Dendritic cell treated with granulocyte-macrophage colony-stimulating factor and Interleukin-4, amounts not matched to agents 40 ng/mL and 50 ng/mL, for 4 days (primary cell): ENCODE measurements at regions not wholly inside any gene's neighbourhood (a gene's known extent, or its start where the extent isn't known, plus 50 kb on each side); places are given as distances from the start of the nearest gene placed in this dataset.
A peak's percentile ranks its signal among the peaks of the same experiment; 100 is the strongest.
"Not testable (repeated sequence)": the region's sequence is repeated elsewhere in the genome, so short reads cannot be mapped to it uniquely, and the experiment has no call there.

ENCODE experiments used
- H3K27ac Mint-ChIP-seq: one replicate; pipeline ENCODE4 v1.8.0; 2022; ENCODE audit warnings: mild to moderate bottlenecking, mixed read lengths
- H3K27me3 Mint-ChIP-seq: one replicate; pipeline ENCODE4 v1.8.0; 2022; ENCODE audit warnings: mild to moderate bottlenecking, mixed read lengths
- H3K36me3 Mint-ChIP-seq: one replicate; pipeline ENCODE4 v1.8.0; 2022; ENCODE audit warnings: low read depth, mixed read lengths
- H3K4me1 Mint-ChIP-seq: one replicate; pipeline ENCODE4 v1.8.0; 2022; ENCODE audit warnings: low read depth, mixed read lengths
- H3K4me3 Mint-ChIP-seq: one replicate; pipeline ENCODE4 v1.8.0; 2022; ENCODE audit warnings: mild to moderate bottlenecking, moderate library complexity, mixed read lengths
- H3K9me3 Mint-ChIP-seq: one replicate; pipeline ENCODE4 v1.8.0; 2022; ENCODE audit warnings: mixed read lengths
- intact Hi-C: fragments of 100-400 bp; cut with micrococcal nuclease; formaldehyde crosslinking; loops from one replicate; pipeline ENCODE4 v1.15.0; 2022

DNA sequence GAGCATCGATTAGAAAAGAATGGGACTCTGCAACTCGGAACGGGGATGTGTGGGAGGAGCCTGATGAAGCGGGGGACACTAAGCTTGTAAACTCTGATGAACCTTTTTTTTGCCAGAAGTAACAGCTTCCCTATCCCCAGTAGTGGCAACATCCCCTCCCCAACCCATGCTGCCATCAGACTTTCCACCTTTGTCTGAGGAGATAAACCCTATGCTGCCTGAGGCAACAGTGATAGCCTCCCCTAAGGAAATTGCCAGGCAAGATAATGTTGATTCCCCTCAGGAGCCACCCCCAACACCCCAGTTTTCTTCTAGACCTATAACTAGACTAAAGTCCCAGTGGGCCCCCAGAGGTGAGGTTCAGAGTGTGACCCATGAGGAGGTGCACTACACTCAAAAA is 173.7 kb downstream of the AKR1D1 start:
- H3K36me3 Mint-ChIP-seq, result peaks cover 7% of the 10 kb centered on the region
- H3K27ac Mint-ChIP-seq, result no peak overlapping the region
- peaks cover 23% of the 10 kb centered on the region for H3K4me1 Mint-ChIP-seq
- H3K9me3 Mint-ChIP-seq, result peaks cover 23% of the 10 kb centered on the region
- intact Hi-C loops, result no loop called here
- H3K27me3 Mint-ChIP-seq, result no peaks in the 10 kb centered on the region
- H3K4me3 Mint-ChIP-seq, result no peak overlapping the region

- intact Hi-C loops, H3K27me3 Mint-ChIP-seq, H3K27ac Mint-ChIP-seq, H3K4me3 Mint-ChIP-seq, H3K36me3 Mint-ChIP-seq: not testable (repeated sequence)
- peaks cover 17% of the 10 kb centered on the region for H3K9me3 Mint-ChIP-seq
- peaks cover 12% of the 10 kb centered on the region for H3K4me1 Mint-ChIP-seq
These were observed 176.4 kb downstream of the AKR1D1 start for GRCh38 chr7:138252666-138253065.

DNA sequence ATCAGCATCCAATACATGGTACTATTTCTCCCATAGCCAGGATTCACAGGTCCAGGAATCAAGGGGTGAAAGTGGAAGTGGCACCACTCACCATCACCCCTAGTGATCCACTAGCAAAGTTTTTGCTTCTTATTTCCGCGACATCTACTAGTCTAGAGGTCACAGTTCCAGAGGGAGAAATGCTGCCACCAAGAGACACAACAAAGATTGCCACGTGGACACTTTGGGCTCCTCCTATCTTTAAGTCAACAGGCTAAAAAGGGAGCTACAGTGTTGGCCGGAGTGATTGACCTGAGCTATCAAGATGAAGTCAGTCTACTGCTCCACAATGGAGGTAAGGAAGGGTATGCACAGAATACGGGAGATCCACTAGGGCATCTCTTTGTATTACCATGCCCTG is 178.2 kb downstream of the AKR1D1 start:
- Mint-ChIP-seq H3K27ac (no peak overlapping the region), H3K36me3 (no peaks in the 10 kb centered on the region), H3K4me3 (no peak overlapping the region), H3K4me1 (peaks cover 28% of the 10 kb centered on the region), H3K9me3 (peaks cover 10% of the 10 kb centered on the region), H3K27me3 (no peaks in the 10 kb centered on the region)
- intact Hi-C loops, result no loop called here

DNA sequence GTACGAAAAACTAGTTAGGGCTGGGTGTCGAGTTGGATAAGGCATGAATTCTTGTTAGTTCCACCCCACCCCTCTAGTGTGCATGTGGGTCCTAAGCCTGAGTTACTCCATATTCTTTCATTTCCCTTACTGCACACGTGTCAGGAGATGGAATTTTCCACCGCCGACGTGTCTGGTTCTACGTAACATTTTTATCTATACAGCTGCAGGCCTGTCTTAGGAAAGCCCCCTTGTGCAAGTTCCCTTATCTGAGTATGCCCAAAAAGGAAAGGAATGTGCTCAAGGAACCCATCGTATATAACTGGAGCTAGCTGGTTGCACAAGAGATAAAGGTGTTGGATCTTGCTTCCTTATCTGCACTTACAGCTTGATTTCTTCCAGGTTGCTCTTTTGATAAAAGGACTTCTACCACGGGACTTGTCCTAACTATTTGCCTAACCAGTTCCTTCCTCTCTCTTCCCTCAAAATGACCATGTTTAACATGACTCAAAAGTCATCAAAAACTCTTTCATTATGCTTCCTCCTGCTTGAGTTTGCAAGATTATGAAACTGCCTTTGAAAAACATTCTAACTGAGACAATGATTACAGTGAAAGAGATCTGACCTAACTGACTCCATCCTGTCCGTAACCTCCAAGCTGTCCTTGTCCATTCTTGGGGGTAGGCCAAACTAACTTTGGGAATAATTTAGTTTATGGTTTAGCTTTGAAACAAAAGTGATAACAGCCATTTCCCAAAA is 181.4 kb downstream of the AKR1D1 start:
- Mint-ChIP-seq H3K36me3 (no peaks in the 10 kb centered on the region), H3K27me3 (no peaks in the 10 kb centered on the region), H3K9me3 (peaks cover 10% of the 10 kb centered on the region), H3K27ac (peak overlapping the region; percentile 91), H3K4me1 (peaks cover 32% of the 10 kb centered on the region), H3K4me3 (peak overlapping the region; percentile 18)
- intact Hi-C loops, result no loop called here

DNA sequence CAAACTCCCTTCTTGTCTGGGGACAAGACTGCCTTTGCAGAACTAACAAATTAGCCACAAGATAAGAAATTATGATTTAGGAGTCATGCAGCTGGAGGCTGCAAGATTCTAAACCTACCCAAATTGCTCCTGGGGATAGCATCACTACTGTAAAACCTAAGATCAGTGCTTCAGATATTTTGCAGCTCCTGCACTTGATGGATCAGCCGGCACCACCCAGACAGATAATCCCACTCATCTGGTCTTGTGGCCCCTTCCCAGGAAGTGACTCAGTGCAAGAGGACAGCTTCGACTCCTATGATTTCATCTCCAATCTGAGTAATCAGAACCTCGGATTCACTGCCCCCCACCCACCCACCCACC is 181.9 kb downstream of the AKR1D1 start:
- H3K4me1 Mint-ChIP-seq, result peaks cover 31% of the 10 kb centered on the region
- intact Hi-C loops, result no loop called here
- H3K36me3 Mint-ChIP-seq, result no peaks in the 10 kb centered on the region
- no peak overlapping the region for H3K4me3 Mint-ChIP-seq
- H3K27ac Mint-ChIP-seq, result peak overlapping the region; percentile 91
- peaks cover 7% of the 10 kb centered on the region for H3K9me3 Mint-ChIP-seq
- no peaks in the 10 kb centered on the region for H3K27me3 Mint-ChIP-seq

DNA sequence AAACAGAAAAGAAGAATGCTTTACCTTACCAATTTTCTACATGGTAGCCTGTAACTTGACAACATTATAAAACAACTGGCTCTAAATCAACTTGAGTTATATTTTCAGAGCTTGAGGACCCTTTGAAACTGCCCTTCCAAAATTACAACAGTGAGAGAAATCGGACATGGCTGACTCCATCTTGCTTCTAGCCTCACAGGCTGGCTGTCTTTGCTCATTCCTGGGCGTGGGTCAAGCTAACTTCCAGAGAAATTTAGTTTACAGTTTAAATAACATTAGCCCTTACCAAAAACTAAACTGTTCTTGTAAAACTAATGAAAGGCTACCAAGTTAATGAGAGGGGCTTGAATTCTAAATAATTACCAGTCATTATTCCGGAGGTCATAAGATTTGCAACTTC is 183.4 kb downstream of the AKR1D1 start:
- no peaks in the 10 kb centered on the region for H3K36me3 Mint-ChIP-seq
- H3K4me1 Mint-ChIP-seq, result peaks cover 26% of the 10 kb centered on the region
- no peak overlapping the region for H3K4me3 Mint-ChIP-seq
- intact Hi-C loops, result no loop called here
- no peaks in the 10 kb centered on the region for H3K9me3 Mint-ChIP-seq
- H3K27ac Mint-ChIP-seq, result no peak overlapping the region
- H3K27me3 Mint-ChIP-seq, result no peaks in the 10 kb centered on the region

GRCh38 chr7:138267934-138268333 is 191.7 kb downstream of the AKR1D1 start:
- Mint-ChIP-seq H3K9me3 (peaks cover 13% of the 10 kb centered on the region), H3K27ac (no peak overlapping the region), H3K36me3 (no peaks in the 10 kb centered on the region), H3K4me3 (no peak overlapping the region), H3K4me1 (no peaks in the 10 kb centered on the region), H3K27me3 (no peaks in the 10 kb centered on the region)
- intact Hi-C loops, result no loop called here

GRCh38 chr7:138276891-138277290 is 183.2 kb upstream of the TRIM24 start:
- Mint-ChIP-seq H3K4me1 (peaks cover 6% of the 10 kb centered on the region), H3K27me3 (no peaks in the 10 kb centered on the region), H3K27ac (no peak overlapping the region), H3K9me3 (peaks cover 10% of the 10 kb centered on the region), H3K4me3 (no peak overlapping the region), H3K36me3 (no peaks in the 10 kb centered on the region)
- intact Hi-C loops, result no loop called here

GRCh38 chr7:138278601-138279000 is 181.5 kb upstream of the TRIM24 start:
- Mint-ChIP-seq H3K27ac (no peak overlapping the region), H3K9me3 (no peaks in the 10 kb centered on the region), H3K36me3 (no peaks in the 10 kb centered on the region), H3K4me1 (peaks cover 6% of the 10 kb centered on the region), H3K4me3 (no peak overlapping the region), H3K27me3 (no peaks in the 10 kb centered on the region)
- intact Hi-C loops, result no loop called here

DNA sequence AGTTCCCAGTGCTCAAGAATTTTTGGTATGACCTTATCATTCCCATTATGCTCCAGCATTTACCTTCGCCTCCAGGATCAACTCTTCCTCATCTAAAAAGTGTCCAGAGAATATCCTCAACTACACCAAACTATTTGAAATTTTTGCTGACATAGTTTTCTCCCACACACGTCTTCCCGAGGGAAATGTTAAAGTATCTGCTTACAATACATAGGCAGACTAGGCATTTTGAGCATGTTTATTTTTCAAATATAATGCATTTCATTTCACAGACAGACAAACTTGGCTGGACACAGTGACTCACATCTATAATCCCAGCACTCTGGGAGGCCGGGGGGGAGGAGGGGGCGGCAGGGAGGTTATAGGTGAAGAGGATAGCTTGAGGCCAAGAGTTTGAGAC is 177.1 kb upstream of the TRIM24 start:
- intact Hi-C loops, result no loop called here
- no peaks in the 10 kb centered on the region for H3K4me1 Mint-ChIP-seq
- H3K36me3 Mint-ChIP-seq, result no peaks in the 10 kb centered on the region

GRCh38 chr7:138285129-138285528 is 174.9 kb upstream of the TRIM24 start:
- H3K27me3 Mint-ChIP-seq, result no peaks in the 10 kb centered on the region
- no peak overlapping the region for H3K4me3 Mint-ChIP-seq
- no peaks in the 10 kb centered on the region for H3K4me1 Mint-ChIP-seq
- intact Hi-C loops, result no loop called here
- H3K9me3 Mint-ChIP-seq, result peaks cover 16% of the 10 kb centered on the region
- no peak overlapping the region for H3K27ac Mint-ChIP-seq
- peaks cover 5% of the 10 kb centered on the region for H3K36me3 Mint-ChIP-seq

More for the DNA sequence above, 177.1 kb upstream of the TRIM24 start:
- Mint-ChIP-seq H3K27ac (no peak overlapping the region), H3K27me3 (no peaks in the 10 kb centered on the region), H3K9me3 (no peaks in the 10 kb centered on the region), H3K4me3 (no peak overlapping the region)

GRCh38 chr7:138286846-138287245 is 173.2 kb upstream of the TRIM24 start:
- H3K27ac Mint-ChIP-seq, result no peak overlapping the region
- H3K4me1 Mint-ChIP-seq, result no peaks in the 10 kb centered on the region
- intact Hi-C loops, result no loop called here
- H3K36me3 Mint-ChIP-seq, result peaks cover 5% of the 10 kb centered on the region
- no peaks in the 10 kb centered on the region for H3K27me3 Mint-ChIP-seq
- no peak overlapping the region for H3K4me3 Mint-ChIP-seq
- H3K9me3 Mint-ChIP-seq, result peaks cover 29% of the 10 kb centered on the region

- peaks cover 5% of the 10 kb centered on the region for H3K36me3 Mint-ChIP-seq
- no peaks in the 10 kb centered on the region for H3K27me3 Mint-ChIP-seq
- intact Hi-C loops, result no loop called here
These were observed 172.5 kb upstream of the TRIM24 start for GRCh38 chr7:138287549-138287948.

GRCh38 chr7:138289082-138289481 is 171.0 kb upstream of the TRIM24 start:
- intact Hi-C loops, result no loop called here
- Mint-ChIP-seq H3K4me3 (no peak overlapping the region), H3K4me1 (no peaks in the 10 kb centered on the region), H3K36me3 (peaks cover 5% of the 10 kb centered on the region), H3K27ac (no peak overlapping the region), H3K9me3 (peaks cover 29% of the 10 kb centered on the region), H3K27me3 (no peaks in the 10 kb centered on the region)

More at GRCh38 chr7:138287549-138287948, 172.5 kb upstream of the TRIM24 start:
- H3K4me1 Mint-ChIP-seq, result no peaks in the 10 kb centered on the region
- peaks cover 29% of the 10 kb centered on the region for H3K9me3 Mint-ChIP-seq
- no peak overlapping the region for H3K4me3 Mint-ChIP-seq
- no peak overlapping the region for H3K27ac Mint-ChIP-seq

DNA sequence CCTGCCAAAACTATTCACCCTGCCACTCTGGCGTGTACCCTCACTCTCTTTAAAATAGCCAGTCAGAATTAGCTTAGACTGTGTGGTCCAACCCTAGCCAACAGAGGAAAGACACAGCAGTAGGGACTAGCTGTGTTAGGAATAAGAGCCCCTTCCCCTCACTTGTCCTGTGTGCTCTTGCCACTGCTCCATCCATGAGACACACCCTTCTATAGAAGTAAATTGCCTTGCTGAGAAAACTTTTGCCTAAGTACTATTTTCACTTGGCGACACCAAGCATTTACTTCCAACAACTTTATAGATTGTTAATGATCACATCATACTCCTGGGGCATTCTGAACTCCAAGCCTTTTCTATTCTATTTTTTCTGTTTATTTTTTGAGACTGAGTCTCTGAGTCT is 170.2 kb upstream of the TRIM24 start:
- peaks cover 6% of the 10 kb centered on the region for H3K4me1 Mint-ChIP-seq
- H3K36me3 Mint-ChIP-seq, result peaks cover 5% of the 10 kb centered on the region
- no peak overlapping the region for H3K4me3 Mint-ChIP-seq
- H3K9me3 Mint-ChIP-seq, result peaks cover 29% of the 10 kb centered on the region
- intact Hi-C loops, result no loop called here
- H3K27ac Mint-ChIP-seq, result no peak overlapping the region
- H3K27me3 Mint-ChIP-seq, result no peaks in the 10 kb centered on the region
